ENCODE measurements at regions not wholly inside any gene's neighbourhood (a gene's known extent, or its start where the extent isn't known, plus 50 kb on each side); places are given as distances from the start of the nearest gene placed in this dataset.

- DNase-seq, result no peak
Observed at GRCh38 chr10:84039957-84040356, 99.4 kb upstream of the GHITM start.

DNA sequence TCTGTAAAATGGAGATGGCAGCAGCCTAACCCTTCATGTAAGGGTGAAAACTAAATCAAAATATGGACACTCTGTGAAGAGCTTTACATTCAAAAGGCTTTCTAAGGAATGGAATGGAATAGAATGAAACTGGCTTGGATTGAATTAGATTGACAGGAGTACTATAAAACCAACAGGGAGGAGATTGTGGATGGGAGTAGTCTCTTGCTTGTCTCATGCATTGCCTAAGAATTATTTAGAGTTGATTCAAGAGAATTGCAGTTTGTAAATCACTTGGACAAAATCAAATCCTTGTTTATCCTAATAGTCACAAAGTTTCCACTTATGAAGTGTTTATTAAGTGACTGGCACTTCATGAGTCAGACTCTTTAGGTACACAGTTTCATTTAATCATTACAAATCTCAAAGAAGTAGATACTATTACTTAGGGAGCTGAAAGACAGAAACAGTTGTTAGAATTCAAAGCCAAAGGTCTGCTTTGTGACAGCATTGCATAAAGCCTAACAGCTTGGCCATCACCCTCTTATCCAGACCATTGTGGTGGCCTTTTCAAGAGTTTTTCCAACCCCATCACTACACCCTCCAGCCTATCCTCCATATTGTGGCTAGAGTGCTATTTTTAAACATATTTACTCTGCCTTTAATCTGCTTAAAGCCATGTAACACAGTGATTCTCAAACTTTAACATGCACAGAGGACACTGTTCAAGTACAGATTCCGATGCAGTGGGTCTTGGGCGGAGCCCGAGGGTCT is 91.9 kb upstream of the GHITM start:
- DNase-seq, result no peak

DNA sequence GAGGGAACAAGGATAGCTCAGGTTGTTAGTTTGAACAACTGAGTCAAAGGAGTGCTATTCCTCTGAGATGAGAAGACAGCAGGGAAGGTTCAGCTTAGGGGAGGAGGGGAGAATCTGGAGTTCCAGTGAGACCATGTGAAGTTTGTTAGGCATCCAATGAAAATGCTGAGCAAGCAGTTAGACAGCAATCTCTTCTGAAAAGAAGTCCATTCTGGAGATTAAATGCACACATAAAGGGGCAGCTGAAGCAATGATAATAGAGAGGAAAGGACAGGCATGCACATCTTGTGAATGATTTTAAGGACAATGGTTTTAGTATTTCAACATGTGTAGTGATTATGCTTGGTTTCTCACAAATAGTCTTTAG is 89.7 kb upstream of the GHITM start:
- no peak for DNase-seq

GRCh38 chr10:84053626-84054025 is 85.7 kb upstream of the GHITM start:
- DNase-seq, result no peak

- DNase-seq, result no peak
Observed at GRCh38 chr10:84054743-84055142, 84.6 kb upstream of the GHITM start.

- no peak for DNase-seq
Observed at GRCh38 chr10:84059526-84059925, 79.8 kb upstream of the GHITM start.

DNA sequence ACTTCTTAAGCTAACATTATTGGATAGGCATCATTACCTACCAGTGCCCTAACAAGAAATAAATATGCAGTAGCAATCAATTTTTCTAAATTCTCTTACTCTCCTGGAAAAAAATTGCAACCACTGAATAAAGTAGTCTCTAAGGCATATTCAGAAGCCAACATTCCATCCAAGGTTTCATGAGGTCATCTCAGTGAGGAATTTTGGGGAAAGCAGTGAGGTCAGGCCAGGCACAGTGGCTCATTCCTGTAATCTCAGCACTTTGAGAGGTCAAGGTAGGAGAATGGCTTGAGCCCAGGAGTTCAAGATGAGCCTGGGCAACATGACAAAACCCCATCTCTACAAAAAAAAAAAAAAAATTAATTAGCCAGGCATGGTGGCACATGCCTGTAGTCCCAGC is 75.9 kb upstream of the GHITM start:
- DNase-seq, result no peak

DNA sequence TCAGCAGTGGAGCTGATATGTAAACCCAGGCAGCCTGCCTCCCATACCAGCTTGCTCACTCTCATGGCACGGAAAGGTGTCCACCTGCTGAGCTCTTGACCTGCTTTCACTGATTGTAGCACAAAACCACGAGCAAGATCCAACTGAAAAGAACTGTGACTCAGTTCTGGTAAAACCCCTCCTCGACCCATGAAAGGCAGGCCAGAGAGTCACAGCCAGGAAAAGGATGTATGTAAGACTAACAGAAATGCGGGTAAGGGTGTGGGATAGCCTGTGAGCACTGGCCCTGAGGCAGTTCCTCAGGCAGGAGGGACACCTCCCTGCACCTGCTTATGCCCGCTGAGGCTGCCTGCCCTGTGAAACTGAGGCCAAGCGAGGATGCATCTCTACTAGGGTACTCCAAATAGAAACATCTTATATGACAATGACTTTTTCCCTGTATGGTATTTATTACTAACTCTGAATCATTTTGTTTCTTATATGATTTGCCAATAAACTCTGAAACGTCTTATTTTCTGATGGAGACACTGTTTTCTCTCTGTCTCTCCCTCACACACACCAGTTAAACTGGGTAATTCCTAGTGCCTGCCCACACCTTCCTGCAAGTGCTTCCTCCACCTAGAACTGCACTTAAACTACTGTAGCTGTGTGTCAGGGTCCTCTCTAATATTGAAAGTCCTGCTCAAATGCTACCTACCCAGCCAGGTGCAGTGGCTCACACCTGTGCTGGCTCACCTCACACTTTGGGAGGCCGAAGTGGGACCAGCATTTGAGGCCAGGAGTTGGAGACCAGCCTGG is 73.3 kb upstream of the GHITM start:
- DNase-seq, result no peak

- no peak for DNase-seq
Observed at GRCh38 chr10:84074521-84074920, 64.8 kb upstream of the GHITM start.

DNA sequence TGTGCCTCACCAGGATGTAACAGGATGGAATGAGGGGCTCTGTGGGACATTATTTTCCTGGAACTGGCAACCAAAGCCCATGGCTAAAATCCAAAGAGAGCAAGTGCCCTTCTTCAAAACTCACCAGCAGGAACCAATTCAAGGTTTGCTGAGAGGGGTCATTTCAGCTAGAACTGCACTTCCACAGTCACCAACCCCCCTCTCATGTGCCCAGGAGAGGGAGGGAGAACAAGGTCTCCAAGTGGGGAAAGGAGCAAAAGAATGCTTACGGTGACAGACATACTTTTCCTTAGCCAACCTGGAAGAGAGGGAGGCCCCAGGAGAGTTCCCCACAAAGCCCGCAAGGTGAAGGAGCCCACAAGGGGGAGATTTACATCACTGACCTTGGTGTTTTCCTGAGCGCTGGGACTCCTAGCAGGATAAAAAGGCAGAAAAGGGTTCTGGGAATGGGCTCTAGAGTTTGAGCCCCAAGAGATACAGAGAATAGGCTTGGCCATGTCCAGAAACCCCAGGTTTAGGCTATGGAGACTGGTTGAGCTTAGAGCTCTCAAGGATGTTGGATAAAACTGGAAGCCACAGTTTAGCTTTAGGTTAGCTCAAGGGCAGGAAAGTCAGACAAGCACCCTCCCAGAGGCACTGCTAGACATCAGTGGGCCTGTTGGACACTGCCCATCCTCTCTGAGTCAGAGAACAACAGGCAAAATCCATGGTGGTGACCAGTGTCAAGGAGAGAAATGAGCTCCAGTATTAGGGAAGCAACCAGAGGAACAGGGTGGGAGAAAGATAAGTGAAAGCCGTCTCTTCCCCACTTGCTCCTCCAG is 63.9 kb upstream of the GHITM start:
- no peak for DNase-seq

DNA sequence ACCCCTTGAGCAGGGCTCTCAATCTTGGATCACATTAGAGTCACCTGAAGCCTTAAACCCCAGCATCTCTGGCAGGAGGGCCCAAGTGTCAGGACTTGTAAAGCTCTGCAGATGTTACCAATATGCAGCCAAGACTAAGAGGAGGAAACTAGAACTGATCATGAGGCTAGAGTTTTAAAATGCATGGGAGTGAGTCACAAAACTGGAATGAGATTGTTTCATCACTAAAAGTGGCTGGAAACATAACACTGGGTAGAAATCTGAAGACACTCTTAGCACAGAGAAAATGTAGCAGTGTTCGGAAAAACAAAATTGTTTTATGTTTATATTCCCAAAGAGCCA is 63.3 kb upstream of the GHITM start:
- peak; percentile 19 to 67 (median 63) for DNase-seq

- peak in 1 of 3 donors; percentile 12 for DNase-seq
Observed at GRCh38 chr10:84076540-84077195, 62.6 kb upstream of the GHITM start.

- no peak for DNase-seq
Observed at GRCh38 chr10:84077768-84078167, 61.5 kb upstream of the GHITM start.

GRCh38 chr10:84078771-84079170 is 60.5 kb upstream of the GHITM start:
- no peak for DNase-seq

GRCh38 chr10:84084342-84084741 is 55.0 kb upstream of the GHITM start:
- DNase-seq, result no peak

- no peak for DNase-seq
Observed at GRCh38 chr10:84087202-84087601, 52.1 kb upstream of the GHITM start.

DNA sequence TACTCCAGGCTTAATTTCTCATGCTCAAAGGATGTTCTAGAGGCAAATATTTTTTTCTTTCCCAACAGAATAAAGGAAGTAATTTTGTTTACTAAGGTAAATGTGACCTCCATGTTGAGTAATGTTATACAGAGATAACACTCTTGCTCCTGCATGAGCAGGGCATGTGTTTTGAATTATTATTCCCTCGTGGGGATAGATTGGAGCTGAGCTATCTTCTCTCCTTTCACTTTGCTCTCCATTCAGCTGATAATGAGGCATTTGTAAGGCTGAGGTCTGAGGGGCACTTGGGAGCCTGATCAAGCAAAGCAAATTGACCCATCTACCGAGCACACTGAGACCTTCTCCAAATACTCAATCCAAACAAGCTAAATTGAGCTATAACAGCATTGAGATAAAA is 50.7 kb upstream of the GHITM start:
- DNase-seq, result no peak

DNA sequence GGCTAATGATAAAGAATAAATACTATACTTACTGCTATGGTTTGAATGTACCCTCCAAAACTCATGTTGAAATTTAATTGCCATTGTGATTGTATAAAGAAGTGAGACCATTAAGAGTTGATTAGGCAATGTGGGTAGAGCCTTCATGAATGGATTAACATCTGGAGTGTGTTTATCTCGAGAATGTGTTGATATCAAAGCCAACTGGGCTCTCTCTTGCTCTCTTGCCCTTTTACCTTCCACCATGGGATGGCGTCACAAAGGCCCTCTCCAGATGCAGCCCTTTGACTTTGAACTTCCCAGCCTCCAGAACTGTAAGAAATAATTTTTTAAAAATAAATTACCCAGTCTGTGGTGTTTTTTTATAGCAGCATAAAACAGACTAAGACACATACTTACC is 50.1 kb upstream of the GHITM start:
- no peak for DNase-seq
